Suprapubic skin (tissue), 4 donors: ENCODE measurements at regions not wholly inside any gene's neighbourhood (a gene's known extent, or its start where the extent isn't known, plus 50 kb on each side); places are given as distances from the start of the nearest gene placed in this dataset.
"Not testable (repeated sequence)": the region's sequence is repeated elsewhere in the genome, so short reads cannot be mapped to it uniquely, and the experiment has no call there.

Source experiments
- DNase-seq, 2 donors: peaks; one replicate each; pipeline ENCODE4 v3.0.0-alpha.2; 2019; ENCODE audit warnings: low spot score in 2 of 2
- H3K27ac ChIP-seq: fragments of 200-600 bp; sonication (generic); one replicate; pipeline ENCODE4 v1.5.1; 2019
- H3K27me3 ChIP-seq: fragments of 200-600 bp; sonication (generic); one replicate; pipeline ENCODE4 v1.5.1; 2019
- H3K36me3 ChIP-seq: fragments of 200-600 bp; sonication (generic); one replicate; pipeline ENCODE4 v1.5.1; 2019
- H3K4me1 ChIP-seq: fragments of 200-600 bp; sonication (generic); one replicate; pipeline ENCODE4 v1.5.1; 2019
- H3K4me3 ChIP-seq: fragments of 200-600 bp; sonication (generic); one replicate; pipeline ENCODE4 v1.5.1; 2019; ENCODE audit warnings: mild to moderate bottlenecking
- H3K9me3 ChIP-seq: fragments of 200-600 bp; sonication (generic); one replicate; pipeline ENCODE4 v1.5.1; 2019
- EP300 ChIP-seq: sonication (generic); formaldehyde crosslinking; IDR thresholded peaks from one replicate; pipeline ENCODE4 v1.6.1; 2017; ENCODE audit warnings: antibody characterized with exemption
- POLR2A ChIP-seq, 2 donors: fragments of 450-650 bp; IDR thresholded peaks; one replicate each; pipeline ENCODE4 v1.6.1; 2017; ENCODE audit warnings: antibody characterized with exemption in 2 of 2, mild to moderate bottlenecking in 2 of 2, moderate library complexity in 2 of 2
- POLR2AphosphoS5 ChIP-seq, 3 donors: sonication (generic); formaldehyde crosslinking; IDR thresholded peaks; one replicate each; pipeline ENCODE4 v1.6.1; 2017; ENCODE audit warnings: antibody characterized with exemption in 3 of 3
- WGBS: methylation state at CpG from one replicate; pipeline ENCODE4 v1.1.5; 2018; 5-methylcytosine and 5-hydroxymethylcytosine counted together
- TF ChIP-seq, protein P1 (sequence below), 2 donors: fragments of 200-600 bp in 1 of 2; fragments of 450-650 bp in 1 of 2; sonication (generic) in 1 of 2; IDR thresholded peaks; one replicate each; pipeline ENCODE4 v1.5.1; 2016 to 2019; ENCODE audit warnings: antibody characterized with exemption in 2 of 2, mild to moderate bottlenecking in 1 of 2, moderate library complexity in 1 of 2

DNA sequence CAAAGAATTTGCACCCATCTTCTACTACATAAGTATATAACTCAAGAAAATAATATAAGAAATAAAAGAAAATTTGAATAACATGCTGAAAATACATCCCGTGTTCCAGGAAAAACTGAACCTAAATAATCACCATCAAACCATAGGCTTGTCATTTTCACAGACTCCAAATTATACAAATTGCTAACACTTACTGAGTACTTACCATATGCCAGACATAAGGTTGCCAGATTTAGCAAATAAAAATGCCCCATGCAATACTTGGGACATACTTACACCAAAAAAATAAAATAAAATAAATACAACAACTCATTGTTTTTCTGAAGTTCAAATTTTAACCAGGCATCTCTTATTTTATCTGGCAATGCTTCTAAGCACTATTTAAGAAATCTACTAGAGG lies 760.4 kb upstream of the SEMA6D start:
- no peak overlapping the region for H3K4me3 ChIP-seq
- no peaks in the 10 kb centered on the region for H3K27me3 ChIP-seq
- DNase-seq = no peak
- no peak for TF ChIP-seq POLR2AphosphoS5 (IDR thresholded peaks at IDR 0.05)
- TF ChIP-seq POLR2A (IDR thresholded peaks at IDR 0.05) = no peak
- TF ChIP-seq EP300 = no peak
- TF ChIP-seq, protein P1, sequence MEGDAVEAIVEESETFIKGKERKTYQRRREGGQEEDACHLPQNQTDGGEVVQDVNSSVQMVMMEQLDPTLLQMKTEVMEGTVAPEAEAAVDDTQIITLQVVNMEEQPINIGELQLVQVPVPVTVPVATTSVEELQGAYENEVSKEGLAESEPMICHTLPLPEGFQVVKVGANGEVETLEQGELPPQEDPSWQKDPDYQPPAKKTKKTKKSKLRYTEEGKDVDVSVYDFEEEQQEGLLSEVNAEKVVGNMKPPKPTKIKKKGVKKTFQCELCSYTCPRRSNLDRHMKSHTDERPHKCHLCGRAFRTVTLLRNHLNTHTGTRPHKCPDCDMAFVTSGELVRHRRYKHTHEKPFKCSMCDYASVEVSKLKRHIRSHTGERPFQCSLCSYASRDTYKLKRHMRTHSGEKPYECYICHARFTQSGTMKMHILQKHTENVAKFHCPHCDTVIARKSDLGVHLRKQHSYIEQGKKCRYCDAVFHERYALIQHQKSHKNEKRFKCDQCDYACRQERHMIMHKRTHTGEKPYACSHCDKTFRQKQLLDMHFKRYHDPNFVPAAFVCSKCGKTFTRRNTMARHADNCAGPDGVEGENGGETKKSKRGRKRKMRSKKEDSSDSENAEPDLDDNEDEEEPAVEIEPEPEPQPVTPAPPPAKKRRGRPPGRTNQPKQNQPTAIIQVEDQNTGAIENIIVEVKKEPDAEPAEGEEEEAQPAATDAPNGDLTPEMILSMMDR (IDR thresholded peaks at IDR 0.05) = no peak
- H3K4me1 ChIP-seq = no peaks in the 10 kb centered on the region
- no peaks in the 10 kb centered on the region for H3K9me3 ChIP-seq
- H3K27ac ChIP-seq = no peak overlapping the region
- WGBS = 83% methylated on average over 1 of the region's 1 CpG
- H3K36me3 ChIP-seq = no peaks in the 10 kb centered on the region

DNA sequence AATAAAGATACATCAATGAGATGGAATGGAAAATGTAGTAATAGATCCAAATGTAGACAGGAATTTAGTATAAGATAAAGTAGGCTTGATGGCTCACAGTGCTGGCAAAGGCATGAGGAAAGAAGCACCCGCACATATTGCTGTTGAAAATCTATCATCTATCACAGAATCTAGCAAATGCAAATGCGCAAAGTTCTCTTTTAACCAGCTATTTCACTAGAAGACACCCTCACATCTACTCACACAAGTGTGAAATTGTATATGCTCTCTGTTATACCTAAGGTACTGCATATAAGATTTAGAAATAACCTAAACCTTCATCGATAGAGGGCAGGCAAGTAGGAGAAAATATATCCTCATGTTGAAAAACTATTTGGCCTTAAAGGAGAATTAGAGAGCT lies 756.7 kb upstream of the SEMA6D start:
- Histone ChIP-seq H3K9me3 (no peaks in the 10 kb centered on the region), H3K36me3 (no peaks in the 10 kb centered on the region), H3K4me3 (no peak overlapping the region), H3K4me1 (no peaks in the 10 kb centered on the region), H3K27me3 (no peaks in the 10 kb centered on the region), H3K27ac (no peak overlapping the region)
- no peak for TF ChIP-seq POLR2A (IDR thresholded peaks at IDR 0.05)
- no peak for TF ChIP-seq POLR2AphosphoS5 (IDR thresholded peaks at IDR 0.05)
- no peak for TF ChIP-seq EP300
- TF ChIP-seq, protein P1 (IDR thresholded peaks at IDR 0.05) = no peak
- DNase-seq = no peak
- WGBS = 73% methylated on average over 3 of the region's 3 CpGs

DNA sequence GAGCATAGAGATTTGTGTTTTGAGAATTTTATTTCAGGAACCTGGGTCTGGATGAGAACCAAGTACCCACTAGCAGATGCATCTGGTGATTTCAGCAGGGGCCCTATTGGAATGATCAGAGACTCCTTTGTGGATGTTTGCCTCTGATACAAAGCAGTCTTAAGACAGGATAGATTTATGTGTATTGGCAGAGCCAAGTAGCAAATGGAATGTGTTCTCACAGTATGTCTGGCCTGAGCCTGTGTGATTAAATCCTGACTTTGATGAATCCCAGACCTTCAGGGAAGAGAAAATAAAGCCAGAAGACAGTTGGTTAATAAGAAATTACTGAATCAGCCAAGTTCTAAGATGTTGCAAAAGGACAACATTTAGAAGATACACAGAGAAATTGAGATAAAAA lies 755.5 kb upstream of the SEMA6D start:
- no peak for TF ChIP-seq POLR2A (IDR thresholded peaks at IDR 0.05)
- H3K27ac ChIP-seq = no peak overlapping the region
- no peaks in the 10 kb centered on the region for H3K4me1 ChIP-seq
- no peaks in the 10 kb centered on the region for H3K9me3 ChIP-seq
- no peaks in the 10 kb centered on the region for H3K27me3 ChIP-seq
- no peak for DNase-seq
- no peaks in the 10 kb centered on the region for H3K36me3 ChIP-seq
- H3K4me3 ChIP-seq = no peak overlapping the region

DNA sequence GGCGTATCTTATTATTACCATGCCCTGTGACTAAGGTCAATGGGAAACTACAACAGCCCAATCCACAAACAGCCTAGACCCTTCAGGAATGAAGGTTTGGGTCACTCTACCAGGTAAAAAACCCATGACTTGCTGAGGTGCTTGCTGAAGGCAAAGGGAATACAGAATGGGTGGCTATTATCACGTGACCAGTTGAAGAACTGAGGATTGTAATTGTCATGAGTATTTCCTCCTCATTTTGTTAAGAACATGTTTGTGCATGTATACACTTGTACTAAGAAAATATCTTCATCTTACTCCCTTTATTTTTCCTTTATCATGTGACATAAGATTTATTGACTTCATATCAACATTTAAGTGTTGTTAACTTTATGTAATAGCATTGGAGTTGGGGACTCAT lies 729.2 kb upstream of the SEMA6D start:
- H3K4me3 ChIP-seq, H3K4me1 ChIP-seq, DNase-seq, H3K27ac ChIP-seq, H3K36me3 ChIP-seq, H3K27me3 ChIP-seq: not testable (repeated sequence)
- WGBS = 81% methylated on average over 2 of the region's 2 CpGs
- peaks cover 30% of the 10 kb centered on the region for H3K9me3 ChIP-seq

DNA sequence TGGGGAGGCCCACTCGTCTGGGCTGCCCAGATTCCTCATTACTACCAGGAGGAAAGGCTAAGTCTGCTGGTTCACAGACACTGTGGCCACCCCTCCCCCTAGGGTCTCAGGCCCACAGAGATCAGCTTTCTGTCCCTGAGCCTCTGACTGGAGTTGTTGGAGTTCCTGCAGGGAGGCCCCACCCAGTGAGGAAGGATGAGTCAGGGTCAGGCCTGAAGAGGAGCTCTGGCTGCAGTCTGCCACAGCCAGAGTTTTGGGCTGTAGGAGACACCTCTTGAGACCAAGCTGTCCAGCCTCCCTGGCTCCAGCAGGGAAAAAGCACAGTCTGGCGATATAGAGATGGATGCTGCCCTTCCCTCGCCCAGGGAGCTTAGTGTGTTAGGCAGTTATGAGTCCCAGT lies 720.9 kb upstream of the SEMA6D start:
- H3K27ac ChIP-seq = no peak overlapping the region
- H3K4me3 ChIP-seq = no peak overlapping the region
- DNase-seq = no peak
- H3K27me3 ChIP-seq = no peaks in the 10 kb centered on the region
- H3K4me1 ChIP-seq = no peaks in the 10 kb centered on the region
- H3K9me3 ChIP-seq = peaks cover 12% of the 10 kb centered on the region
- no peak for TF ChIP-seq EP300
- no peak for TF ChIP-seq POLR2AphosphoS5 (IDR thresholded peaks at IDR 0.05)
- TF ChIP-seq POLR2A (IDR thresholded peaks at IDR 0.05) = no peak
- TF ChIP-seq, protein P1 (IDR thresholded peaks at IDR 0.05) = no peak
- 74% methylated on average over 2 of the region's 3 CpGs for WGBS
- H3K36me3 ChIP-seq = no peaks in the 10 kb centered on the region

DNA sequence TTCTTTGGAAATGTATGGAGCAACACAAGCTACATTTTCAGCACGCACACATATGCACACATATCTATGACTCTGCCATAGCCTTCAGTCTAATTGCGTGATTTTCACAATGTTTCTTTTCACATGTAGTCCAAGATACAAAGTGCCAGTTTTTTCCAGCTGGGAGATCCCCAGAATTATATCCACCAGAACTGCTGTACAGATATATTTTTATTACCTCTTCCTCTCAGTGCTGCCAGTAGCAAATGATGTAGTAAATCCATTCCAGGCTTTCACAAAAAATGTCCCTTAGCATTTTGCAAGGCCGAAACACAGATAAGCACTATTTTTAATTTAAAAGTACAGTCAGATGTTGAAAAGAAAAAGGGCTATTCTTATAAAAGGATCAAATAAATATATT lies 719.8 kb upstream of the SEMA6D start:
- Histone ChIP-seq H3K36me3 (no peaks in the 10 kb centered on the region), H3K9me3 (peaks cover 12% of the 10 kb centered on the region), H3K27me3 (no peaks in the 10 kb centered on the region), H3K27ac (no peak overlapping the region), H3K4me1 (no peaks in the 10 kb centered on the region), H3K4me3 (no peak overlapping the region)
- TF ChIP-seq POLR2A (IDR thresholded peaks at IDR 0.05) = no peak
- TF ChIP-seq POLR2AphosphoS5 (IDR thresholded peaks at IDR 0.05) = no peak
- TF ChIP-seq, protein P1 (IDR thresholded peaks at IDR 0.05) = no peak
- DNase-seq = no peak
- 78% methylated on average over 3 of the region's 3 CpGs for WGBS
